ENCODE measurements at regions not wholly inside any gene's neighbourhood (a gene's known extent, or its start where the extent isn't known, plus 50 kb on each side); places are given as distances from the start of the nearest gene placed in this dataset.

GRCh38 chr11:97786961-97787360, 1233.8 kb upstream of the CNTN5 start:
- intact Hi-C loops (cut with DNase I), result no loop called here
- TF ChIP-seq POLR2A (IDR thresholded peaks at IDR 0.05) (no peak), CTCF (IDR thresholded peaks at IDR 0.05) (no peak), EP300 (IDR thresholded peaks at IDR 0.05) (no peak)
- no peaks in the 10 kb centered on the region for H3K36me3 ChIP-seq
- DNase-seq, result no peak
- 78 to 87% (median 79%) methylated on average over 3 of the region's 3 CpGs for WGBS, 3 donors
- H3K4me3 ChIP-seq, result no peak overlapping the region
- no peak overlapping the region for H3K27ac ChIP-seq
- H3K9me3 ChIP-seq, result no peaks in the 10 kb centered on the region
- no peaks in the 10 kb centered on the region for H3K4me1 ChIP-seq (ENCODE audit: insufficient read depth)
- no peaks in the 10 kb centered on the region for H3K27me3 ChIP-seq

- intact Hi-C loops (cut with DNase I), result no loop called here
- no peaks in the 10 kb centered on the region for H3K9me3 ChIP-seq
- H3K27me3 ChIP-seq, result no peaks in the 10 kb centered on the region
- no peak overlapping the region for H3K27ac ChIP-seq
- H3K4me3 ChIP-seq, result no peak overlapping the region
- TF ChIP-seq EP300 (IDR thresholded peaks at IDR 0.05), result no peak
- TF ChIP-seq POLR2A (IDR thresholded peaks at IDR 0.05), result no peak
- no peak for TF ChIP-seq CTCF (IDR thresholded peaks at IDR 0.05)
- no peak for DNase-seq
- 60 to 64% (median 61%) methylated on average over 2 of the region's 2 CpGs for WGBS, 3 donors
- no peaks in the 10 kb centered on the region for H3K36me3 ChIP-seq
- no peaks in the 10 kb centered on the region for H3K4me1 ChIP-seq (ENCODE audit: insufficient read depth)
These were observed 1225.9 kb upstream of the CNTN5 start for GRCh38 chr11:97794876-97795275.

GRCh38 chr11:97800891-97801290, 1219.9 kb upstream of the CNTN5 start:
- intact Hi-C loops (cut with DNase I), result no loop called here
- no peak for DNase-seq
- Histone ChIP-seq H3K36me3 (no peaks in the 10 kb centered on the region), H3K4me1 (ENCODE audit: insufficient read depth) (no peaks in the 10 kb centered on the region), H3K27me3 (no peaks in the 10 kb centered on the region), H3K4me3 (no peak overlapping the region), H3K9me3 (no peaks in the 10 kb centered on the region), H3K27ac (no peak overlapping the region)
- WGBS, 3 donors, result 94 to 96% (median 95%) methylated on average over 3 of the region's 3 CpGs
- TF ChIP-seq EP300 (IDR thresholded peaks at IDR 0.05) (no peak), POLR2A (IDR thresholded peaks at IDR 0.05) (no peak), CTCF (IDR thresholded peaks at IDR 0.05) (no peak)

- Histone ChIP-seq H3K27ac (no peak overlapping the region), H3K27me3 (no peaks in the 10 kb centered on the region), H3K36me3 (no peaks in the 10 kb centered on the region), H3K4me3 (no peak overlapping the region), H3K4me1 (ENCODE audit: insufficient read depth) (no peaks in the 10 kb centered on the region), H3K9me3 (no peaks in the 10 kb centered on the region)
- WGBS, 3 donors, result 66 to 79% (median 78%) methylated on average over 4 of the region's 4 CpGs
- intact Hi-C loops (cut with DNase I), result no loop called here
- no peak for DNase-seq
- TF ChIP-seq POLR2A (IDR thresholded peaks at IDR 0.05) (no peak), CTCF (IDR thresholded peaks at IDR 0.05) (no peak)
These were observed 1206.3 kb upstream of the CNTN5 start for GRCh38 chr11:97814325-97814959.
